ENCODE measurements at regions not wholly inside any gene's neighbourhood (a gene's known extent, or its start where the extent isn't known, plus 50 kb on each side); places are given as distances from the start of the nearest gene placed in this dataset.

GRCh38 chr14:100955201-100955600, 51.7 kb upstream of the RTL1 start:
- no peak for DNase-seq

GRCh38 chr14:100962494-100962893, 59.0 kb upstream of the RTL1 start:
- no peak for DNase-seq

- no peak for DNase-seq
Observed at GRCh38 chr14:100965296-100965695, 61.8 kb upstream of the RTL1 start.

GRCh38 chr14:100967178-100967577, 63.7 kb upstream of the RTL1 start:
- DNase-seq: no peak

- no peak for DNase-seq
Observed at GRCh38 chr14:100967930-100968329, 64.4 kb upstream of the RTL1 start.

- no peak for DNase-seq
Observed at GRCh38 chr14:100972118-100972897, 68.8 kb upstream of the RTL1 start.

GRCh38 chr14:100975671-100976070, 72.1 kb upstream of the RTL1 start:
- no peak for DNase-seq

- no peak for DNase-seq
Observed at GRCh38 chr14:100979079-100979478, 75.6 kb upstream of the RTL1 start.

GRCh38 chr14:100979780-100980179, 76.3 kb upstream of the RTL1 start:
- no peak for DNase-seq

- no peak for DNase-seq
Observed at GRCh38 chr14:100980823-100981222, 77.3 kb upstream of the RTL1 start.

GRCh38 chr14:100981809-100982208, 78.3 kb upstream of the RTL1 start:
- no peak for DNase-seq

- DNase-seq: no peak
Observed at GRCh38 chr14:100982353-100982752, 78.8 kb upstream of the RTL1 start.

- no peak for DNase-seq
Observed at GRCh38 chr14:100982762-100983161, 79.2 kb upstream of the RTL1 start.

GRCh38 chr14:100983710-100984109, 80.2 kb upstream of the RTL1 start:
- no peak for DNase-seq

GRCh38 chr14:100988011-100988410, 84.5 kb upstream of the RTL1 start:
- DNase-seq: no peak

GRCh38 chr14:100988411-100988900, 84.9 kb upstream of the RTL1 start:
- DNase-seq: no peak

- DNase-seq: no peak
Observed at GRCh38 chr14:100988956-100989355, 85.4 kb upstream of the RTL1 start.

- no peak for DNase-seq
Observed at GRCh38 chr14:100989924-100990323, 86.4 kb upstream of the RTL1 start.

GRCh38 chr14:100994082-100994481, 90.6 kb upstream of the RTL1 start:
- no peak for DNase-seq

GRCh38 chr14:100994756-100995330, 91.3 kb upstream of the RTL1 start:
- no peak for DNase-seq

- no peak for DNase-seq
Observed at GRCh38 chr14:101000711-101001250, 97.3 kb upstream of the RTL1 start.

- DNase-seq: no peak
Observed at GRCh38 chr14:101001311-101002069, 98.0 kb upstream of the RTL1 start.

- DNase-seq: no peak
Observed at GRCh38 chr14:101002738-101003137, 99.2 kb upstream of the RTL1 start.

- no peak for DNase-seq
Observed at GRCh38 chr14:101004176-101004575, 100.7 kb upstream of the RTL1 start.
